SW 1271 (cell line): ENCODE measurements at regions not wholly inside any gene's neighbourhood (a gene's known extent, or its start where the extent isn't known, plus 50 kb on each side); places are given as distances from the start of the nearest gene placed in this dataset.

Experiments
- DNase-seq, 2 experiments: peaks; one replicate each; lab custom pipeline; 2025; lab: John Stamatoyannopoulos, UW

DNA sequence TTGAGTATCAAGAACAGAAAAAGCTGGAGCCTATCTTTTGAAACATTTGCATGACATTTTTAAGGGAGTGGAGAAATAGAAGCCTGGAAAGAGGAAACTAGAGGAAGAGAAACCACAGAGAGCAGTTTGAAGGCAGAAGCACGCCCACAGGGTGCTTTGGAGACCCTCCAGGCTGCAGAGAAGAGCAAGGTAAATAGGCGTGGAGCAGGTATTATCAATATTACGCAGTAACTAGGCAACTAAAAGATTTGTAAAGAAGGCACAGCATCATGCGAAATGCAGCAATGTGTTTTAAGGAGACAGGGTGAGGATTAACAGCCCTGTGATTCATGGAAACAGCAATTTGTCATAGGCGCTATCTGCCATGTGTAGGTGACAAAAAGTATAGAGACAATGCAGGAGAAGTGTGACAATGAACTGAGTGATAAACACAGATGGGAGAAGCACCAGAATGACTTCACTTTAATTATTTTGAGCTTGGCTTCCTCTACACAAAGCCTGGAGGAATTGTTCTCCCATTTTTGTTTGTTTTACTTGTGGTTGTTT, 281.2 kb downstream of the BRINP1 start:
- DNase-seq, result no peak

DNA sequence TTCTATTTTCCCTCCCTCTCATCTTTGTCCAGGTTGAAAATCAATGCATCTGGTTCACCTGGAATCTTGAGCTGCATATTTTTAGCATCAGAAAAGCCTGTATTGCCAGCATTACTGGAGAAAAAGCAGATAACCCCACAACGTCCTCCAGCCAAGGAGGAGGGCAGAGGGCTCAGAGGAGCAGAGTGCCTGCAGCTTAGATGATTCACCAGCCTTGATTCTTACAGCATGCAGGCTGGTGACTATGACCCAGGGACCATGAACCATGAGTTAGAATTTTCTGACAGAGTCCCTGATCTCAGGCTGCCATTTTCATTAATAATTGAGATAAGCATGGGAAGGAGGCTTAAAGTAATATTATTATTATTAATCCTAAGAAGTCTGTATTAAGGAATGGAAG, 278.2 kb downstream of the BRINP1 start:
- no peak for DNase-seq

DNA sequence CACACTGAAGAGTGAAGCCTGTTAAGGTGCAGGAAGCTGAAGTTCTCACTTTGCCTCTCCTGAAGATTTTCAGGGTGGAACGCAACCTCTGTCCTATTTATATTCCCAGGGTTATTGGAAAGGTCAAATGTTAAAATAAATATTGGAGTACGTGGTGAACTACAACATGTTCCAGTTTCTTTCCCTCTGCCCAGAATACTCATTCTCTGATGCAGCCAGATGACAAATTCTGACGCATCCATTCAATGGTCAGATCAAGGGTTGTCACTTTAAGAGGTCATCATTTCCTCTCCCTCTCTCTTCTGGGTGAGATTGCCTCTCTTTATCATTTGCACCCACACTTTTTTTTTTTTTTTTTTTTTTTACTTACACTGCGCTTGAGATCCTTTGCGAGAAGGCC, 277.1 kb downstream of the BRINP1 start:
- no peak for DNase-seq

DNA sequence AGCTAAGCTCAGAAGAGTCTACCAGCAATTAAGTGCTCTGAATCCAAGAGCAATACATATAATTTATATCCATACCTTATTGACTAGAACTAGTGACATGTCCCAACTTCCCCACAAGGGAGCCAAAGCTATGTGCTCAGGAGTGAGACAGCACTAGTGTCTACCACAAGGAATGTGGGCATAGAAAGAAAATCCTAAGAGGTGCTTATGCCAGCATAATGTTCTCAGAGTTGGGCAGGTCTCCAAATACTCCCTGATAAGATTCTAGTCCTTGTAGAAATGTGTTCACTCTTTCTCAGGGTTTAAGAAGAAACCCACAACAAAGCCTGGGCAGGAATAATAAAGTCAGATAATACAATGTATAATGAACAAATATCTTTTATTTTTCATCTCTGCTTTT, 275.1 kb downstream of the BRINP1 start:
- no peak for DNase-seq

DNA sequence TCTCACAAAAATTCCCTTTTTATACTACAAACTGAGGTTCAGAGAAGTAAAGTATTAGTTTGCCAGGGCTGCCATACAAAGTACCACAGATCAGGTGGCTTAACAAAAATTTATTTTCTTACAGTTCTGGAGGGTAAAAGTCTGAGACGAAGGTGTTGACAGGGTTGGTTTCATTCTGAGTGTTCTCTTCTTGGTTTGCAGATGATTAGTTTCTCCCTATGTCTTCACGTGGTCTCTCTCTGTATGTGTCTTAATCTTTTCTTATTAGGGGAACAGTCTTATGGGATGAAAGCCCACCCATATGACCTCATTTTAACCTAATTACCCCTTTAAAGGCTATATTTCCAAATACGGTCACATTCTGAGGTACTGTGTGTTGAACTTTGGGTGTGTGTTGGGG, 274.2 kb downstream of the BRINP1 start:
- DNase-seq, result no peak

DNA sequence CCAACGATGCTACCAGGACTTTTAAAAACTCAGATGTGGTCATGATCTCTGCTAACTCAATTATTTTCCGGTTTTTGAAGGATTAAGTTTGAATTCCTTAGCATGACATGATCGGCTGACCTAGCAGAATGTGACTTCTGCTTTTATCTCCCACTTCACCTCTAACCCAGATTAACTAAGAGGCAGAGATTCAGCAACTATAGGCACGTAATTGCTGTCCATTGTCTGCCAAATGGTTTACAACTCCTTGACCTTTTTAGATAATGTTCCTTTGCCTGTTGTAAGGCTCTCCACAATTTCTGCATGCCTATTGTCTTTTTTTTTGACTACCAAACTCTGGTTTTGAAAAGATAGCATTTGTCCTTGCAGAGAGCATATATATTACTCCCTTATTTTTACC, 268.2 kb downstream of the BRINP1 start:
- DNase-seq, result no peak

DNA sequence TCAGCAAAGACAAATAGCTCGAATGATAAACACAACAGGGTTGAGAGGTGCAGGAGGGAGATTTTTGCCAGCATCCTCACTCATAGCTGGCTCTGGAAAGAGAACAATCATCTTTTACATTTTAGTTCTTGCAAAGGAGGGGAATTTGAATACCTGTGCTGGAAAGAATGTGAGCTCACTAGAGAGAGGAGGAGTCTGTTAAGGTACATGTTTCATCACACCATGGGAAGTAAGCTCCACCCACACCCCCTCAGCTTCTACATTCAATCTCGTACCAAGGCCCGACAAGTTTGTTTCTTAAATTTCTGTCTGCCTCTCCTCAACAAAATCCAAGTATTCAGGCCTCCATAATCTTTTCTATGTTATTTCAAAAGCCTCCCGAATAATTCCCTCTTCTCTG, 254.6 kb downstream of the BRINP1 start:
- no peak for DNase-seq
